Epithelial cell of proximal tubule (primary cell): ENCODE measurements at regions not wholly inside any gene's neighbourhood (a gene's known extent, or its start where the extent isn't known, plus 50 kb on each side); places are given as distances from the start of the nearest gene placed in this dataset.
A peak's percentile ranks its signal among the peaks of the same experiment; 100 is the strongest.

Experiments
- DNase-seq: peaks from one replicate; pipeline ENCODE4 v3.0.0-alpha.2; 2011; ENCODE audit warnings: low read depth
- H3K4me3 ChIP-seq: 2 replicates; pipeline ENCODE4 v1.5.1; 2011; ENCODE audit warnings: low read depth, mild to moderate bottlenecking, low read length
- CTCF ChIP-seq: conservative IDR thresholded peaks from 2 replicates; pipeline ENCODE4 v1.5.1; 2012; ENCODE audit warnings: low read depth, mild to moderate bottlenecking, low read length

- no peak for TF ChIP-seq CTCF
- no peak for DNase-seq
- H3K4me3 ChIP-seq, result peak overlapping the region; percentile 57
These were observed 169.8 kb upstream of the BCOR start for GRCh38 chrX:40267334-40268187.

GRCh38 chrX:40266490-40267333, 169.0 kb upstream of the BCOR start:
- H3K4me3 ChIP-seq, result peak overlapping the region; percentile 57
- no peak for DNase-seq
- peak; percentile 63 for TF ChIP-seq CTCF

GRCh38 chrX:40265936-40266335, 168.2 kb upstream of the BCOR start:
- H3K4me3 ChIP-seq, result no peak overlapping the region
- no peak for TF ChIP-seq CTCF
- no peak for DNase-seq

- no peak overlapping the region for H3K4me3 ChIP-seq
- DNase-seq, result no peak
- TF ChIP-seq CTCF, result no peak
These were observed 165.3 kb upstream of the BCOR start for GRCh38 chrX:40263014-40263560.

GRCh38 chrX:40262157-40263013, 164.6 kb upstream of the BCOR start:
- DNase-seq, result no peak
- TF ChIP-seq CTCF, result no peak
- no peak overlapping the region for H3K4me3 ChIP-seq

GRCh38 chrX:40261833-40262156, 164.0 kb upstream of the BCOR start:
- DNase-seq, result no peak
- TF ChIP-seq CTCF, result no peak
- no peak overlapping the region for H3K4me3 ChIP-seq
